SK-N-SH treated with all-trans-retinoic acid at 6 μM for 48 hours (cell line): ENCODE measurements at regions not wholly inside any gene's neighbourhood (a gene's known extent, or its start where the extent isn't known, plus 50 kb on each side); places are given as distances from the start of the nearest gene placed in this dataset.

Experiments
- ATAC-seq: fragments of 200-7000 bp; cut with Tn5 transposase; 3 replicates; pipeline ENCODE4 v1.9.1; 2020; ENCODE audit warnings: mild to moderate bottlenecking, moderate library complexity
- ARNTL ChIP-seq: fragments of 450-650 bp; formaldehyde crosslinking; IDR thresholded peaks from 2 replicates; pipeline ENCODE4 v1.5.0; 2020; ENCODE audit warnings: low read depth, mild to moderate bottlenecking, moderate library complexity, borderline replicate concordance
- BACH2 ChIP-seq: fragments of 250-450 bp; sonication (Bioruptor Pico); IDR thresholded peaks from 2 replicates; pipeline ENCODE4 v1.9.0; 2021; ENCODE audit warnings: mild to moderate bottlenecking, borderline replicate concordance
- CREB5 ChIP-seq: fragments of 250-450 bp; sonication (Bioruptor Pico); IDR thresholded peaks from 2 replicates; pipeline ENCODE4 v1.5.1; 2020; ENCODE audit warnings: low read depth, mild to moderate bottlenecking, moderate library complexity
- CSDC2 ChIP-seq: fragments of 250-450 bp; sonication (Bioruptor Pico); IDR thresholded peaks from 2 replicates; pipeline ENCODE4 v1.5.0; 2020; ENCODE audit warnings: mild to moderate bottlenecking, moderate library complexity
- CSRNP3 ChIP-seq: fragments of 250-450 bp; sonication (Bioruptor Pico); IDR thresholded peaks from 2 replicates; pipeline ENCODE4 v1.5.1; 2021; ENCODE audit warnings: mild to moderate bottlenecking, moderate library complexity
- ESRRG ChIP-seq: fragments of 250-450 bp; sonication (Bioruptor Pico); IDR thresholded peaks from 2 replicates; pipeline ENCODE4 v1.6.1; 2021; ENCODE audit warnings: mild to moderate bottlenecking
- GLIS3 ChIP-seq: fragments of 250-450 bp; sonication (Bioruptor Pico); IDR thresholded peaks from 2 replicates; pipeline ENCODE4 v1.5.0; 2020; ENCODE audit warnings: mild to moderate bottlenecking, moderate library complexity
- ISL1 ChIP-seq: fragments of 250-450 bp; sonication (Bioruptor Pico); IDR thresholded peaks from 2 replicates; pipeline ENCODE4 v2.1.2; 2022; ENCODE audit warnings: mild to moderate bottlenecking, moderate library complexity
- OSR1 ChIP-seq: fragments of 250-450 bp; sonication (Bioruptor Pico); IDR thresholded peaks from 2 replicates; pipeline ENCODE4 v1.8.0; 2022; ENCODE audit warnings: moderate library complexity, mild to moderate bottlenecking, inconsistent platforms
- PATZ1 ChIP-seq: fragments of 250-450 bp; sonication (Bioruptor Pico); IDR thresholded peaks from 2 replicates; pipeline ENCODE4 v1.8.0; 2020; ENCODE audit warnings: mild to moderate bottlenecking, moderate library complexity, borderline replicate concordance
- PPARA ChIP-seq: fragments of 250-450 bp; sonication (Bioruptor Pico); IDR thresholded peaks from 2 replicates; pipeline ENCODE4 v1.5.0; 2020; ENCODE audit warnings: mild to moderate bottlenecking, borderline replicate concordance
- RARB ChIP-seq: fragments of 250-450 bp; sonication (Bioruptor Pico); IDR thresholded peaks from 2 replicates; pipeline ENCODE4 v1.8.0; 2021; ENCODE audit warnings: mild to moderate bottlenecking, moderate library complexity
- SNAI2 ChIP-seq: fragments of 250-450 bp; sonication (Bioruptor Pico); IDR thresholded peaks from 2 replicates; pipeline ENCODE4 v1.5.0; 2020; ENCODE audit warnings: mild to moderate bottlenecking, moderate library complexity
- TCF4 ChIP-seq: fragments of 250-450 bp; sonication (Bioruptor Pico); IDR thresholded peaks from 2 replicates; pipeline ENCODE4 v1.8.0; 2021; ENCODE audit warnings: mild to moderate bottlenecking, moderate library complexity, borderline replicate concordance
- TOX ChIP-seq: fragments of 250-450 bp; sonication (Bioruptor Pico); IDR thresholded peaks from 2 replicates; pipeline ENCODE4 v1.8.0; 2021; ENCODE audit warnings: mild to moderate bottlenecking, moderate library complexity, borderline replicate concordance
- ZC3H10 ChIP-seq: fragments of 250-450 bp; sonication (Bioruptor Pico); IDR thresholded peaks from 2 replicates; pipeline ENCODE4 v1.5.1; 2021; ENCODE audit warnings: mild to moderate bottlenecking, moderate library complexity
- ZFP3 ChIP-seq: fragments of 250-450 bp; sonication (Bioruptor Pico); IDR thresholded peaks from 2 replicates; pipeline ENCODE4 v1.5.0; 2020; ENCODE audit warnings: mild to moderate bottlenecking, moderate library complexity
- ZFP30 ChIP-seq: fragments of 450-650 bp; formaldehyde crosslinking; IDR thresholded peaks from 2 replicates; pipeline ENCODE4 v1.5.0; 2022; ENCODE audit warnings: mild to moderate bottlenecking, moderate library complexity
- ZNF565 ChIP-seq: fragments of 450-650 bp; formaldehyde crosslinking; conservative IDR thresholded peaks from 2 replicates; pipeline ENCODE4 v1.5.0; 2020; ENCODE audit warnings: low read depth, mild to moderate bottlenecking, moderate library complexity
- ZNF70 ChIP-seq: fragments of 450-650 bp; formaldehyde crosslinking; IDR thresholded peaks from 2 replicates; pipeline ENCODE4 v1.5.0; 2020; ENCODE audit warnings: mild to moderate bottlenecking, moderate library complexity
- ZNF8 ChIP-seq: fragments of 450-650 bp; formaldehyde crosslinking; IDR thresholded peaks from 2 replicates; pipeline ENCODE4 v1.5.0; 2020; ENCODE audit warnings: mild to moderate bottlenecking, moderate library complexity
- TF ChIP-seq, protein P1 (sequence below): fragments of 250-450 bp; sonication (Bioruptor Pico); IDR thresholded peaks from 2 replicates; pipeline ENCODE4 v1.5.0; 2020; ENCODE audit warnings: mild to moderate bottlenecking, moderate library complexity

- TF ChIP-seq, protein P1, sequence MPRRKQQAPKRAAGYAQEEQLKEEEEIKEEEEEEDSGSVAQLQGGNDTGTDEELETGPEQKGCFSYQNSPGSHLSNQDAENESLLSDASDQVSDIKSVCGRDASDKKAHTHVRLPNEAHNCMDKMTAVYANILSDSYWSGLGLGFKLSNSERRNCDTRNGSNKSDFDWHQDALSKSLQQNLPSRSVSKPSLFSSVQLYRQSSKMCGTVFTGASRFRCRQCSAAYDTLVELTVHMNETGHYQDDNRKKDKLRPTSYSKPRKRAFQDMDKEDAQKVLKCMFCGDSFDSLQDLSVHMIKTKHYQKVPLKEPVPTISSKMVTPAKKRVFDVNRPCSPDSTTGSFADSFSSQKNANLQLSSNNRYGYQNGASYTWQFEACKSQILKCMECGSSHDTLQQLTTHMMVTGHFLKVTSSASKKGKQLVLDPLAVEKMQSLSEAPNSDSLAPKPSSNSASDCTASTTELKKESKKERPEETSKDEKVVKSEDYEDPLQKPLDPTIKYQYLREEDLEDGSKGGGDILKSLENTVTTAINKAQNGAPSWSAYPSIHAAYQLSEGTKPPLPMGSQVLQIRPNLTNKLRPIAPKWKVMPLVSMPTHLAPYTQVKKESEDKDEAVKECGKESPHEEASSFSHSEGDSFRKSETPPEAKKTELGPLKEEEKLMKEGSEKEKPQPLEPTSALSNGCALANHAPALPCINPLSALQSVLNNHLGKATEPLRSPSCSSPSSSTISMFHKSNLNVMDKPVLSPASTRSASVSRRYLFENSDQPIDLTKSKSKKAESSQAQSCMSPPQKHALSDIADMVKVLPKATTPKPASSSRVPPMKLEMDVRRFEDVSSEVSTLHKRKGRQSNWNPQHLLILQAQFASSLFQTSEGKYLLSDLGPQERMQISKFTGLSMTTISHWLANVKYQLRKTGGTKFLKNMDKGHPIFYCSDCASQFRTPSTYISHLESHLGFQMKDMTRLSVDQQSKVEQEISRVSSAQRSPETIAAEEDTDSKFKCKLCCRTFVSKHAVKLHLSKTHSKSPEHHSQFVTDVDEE (CRISPR knock-in tag): no peak
- TF ChIP-seq ZNF565 (CRISPR knock-in tag): no peak
- TF ChIP-seq TCF4: no peak
- TF ChIP-seq ZFP30 (CRISPR knock-in tag): no peak
- TF ChIP-seq PATZ1: no peak
Measured at GRCh38 chr13:106337096-106337850, 198.2 kb downstream of the EFNB2 start (continued).

DNA sequence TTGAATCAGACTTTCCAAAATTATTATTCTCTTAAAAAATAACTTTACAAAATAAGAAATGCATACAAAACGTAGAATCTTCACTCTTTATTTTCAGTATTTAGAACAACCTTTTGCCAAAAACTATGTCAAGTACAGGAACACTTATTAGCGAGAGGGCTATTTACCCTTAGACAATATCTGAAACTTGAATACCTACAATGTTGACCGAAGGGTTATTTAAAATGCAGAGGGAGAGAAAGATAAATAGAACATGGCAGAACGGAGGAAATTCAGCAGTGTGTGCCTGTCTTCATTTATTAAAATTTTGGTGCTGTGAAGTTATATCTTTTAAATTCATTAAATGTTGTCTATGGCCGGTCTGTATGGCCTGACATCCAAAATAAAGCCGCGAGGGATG is 198.8 kb downstream of the EFNB2 start:
- ATAC-seq: no peak
- TF ChIP-seq CSDC2 (CRISPR knock-in tag): no peak
- no peak for TF ChIP-seq CREB5 (CRISPR knock-in tag)
- TF ChIP-seq ISL1 (CRISPR knock-in tag): no peak
- no peak for TF ChIP-seq ARNTL (CRISPR knock-in tag)
- no peak for TF ChIP-seq ZNF565 (CRISPR knock-in tag)
- TF ChIP-seq TOX: no peak
- no peak for TF ChIP-seq ESRRG (CRISPR knock-in tag)
- no peak for TF ChIP-seq RARB (CRISPR knock-in tag)
- no peak for TF ChIP-seq OSR1
- TF ChIP-seq ZNF8 (CRISPR knock-in tag): no peak
- TF ChIP-seq ZC3H10: no peak
- TF ChIP-seq BACH2 (CRISPR knock-in tag): no peak
- TF ChIP-seq CSRNP3 (CRISPR knock-in tag): no peak
- no peak for TF ChIP-seq ZNF70 (CRISPR knock-in tag)
- TF ChIP-seq, all 23 proteins: peak for 0

- ATAC-seq: no peak
- TF ChIP-seq PPARA (CRISPR knock-in tag): no peak
- no peak for TF ChIP-seq ISL1 (CRISPR knock-in tag)
- TF ChIP-seq CREB5 (CRISPR knock-in tag): no peak
- TF ChIP-seq RARB (CRISPR knock-in tag): no peak
- no peak for TF ChIP-seq ZFP3 (CRISPR knock-in tag)
- no peak for TF ChIP-seq ESRRG (CRISPR knock-in tag)
- TF ChIP-seq ZFP30 (CRISPR knock-in tag): no peak
- no peak for TF ChIP-seq BACH2 (CRISPR knock-in tag)
- TF ChIP-seq SNAI2 (CRISPR knock-in tag): no peak
- TF ChIP-seq TOX: no peak
- no peak for TF ChIP-seq CSRNP3 (CRISPR knock-in tag)
- no peak for TF ChIP-seq GLIS3
Measured at GRCh38 chr13:106332621-106333020, 202.8 kb downstream of the EFNB2 start.
